Right lung (tissue), 2 donors: ENCODE measurements at regions not wholly inside any gene's neighbourhood (a gene's known extent, or its start where the extent isn't known, plus 50 kb on each side); places are given as distances from the start of the nearest gene placed in this dataset.
"Not testable (repeated sequence)": the region's sequence is repeated elsewhere in the genome, so short reads cannot be mapped to it uniquely, and the experiment has no call there.

Source experiments
- DNase-seq, 2 donors: peaks; one replicate each; pipeline ENCODE4 v3.0.0-alpha.2; 2013

DNA sequence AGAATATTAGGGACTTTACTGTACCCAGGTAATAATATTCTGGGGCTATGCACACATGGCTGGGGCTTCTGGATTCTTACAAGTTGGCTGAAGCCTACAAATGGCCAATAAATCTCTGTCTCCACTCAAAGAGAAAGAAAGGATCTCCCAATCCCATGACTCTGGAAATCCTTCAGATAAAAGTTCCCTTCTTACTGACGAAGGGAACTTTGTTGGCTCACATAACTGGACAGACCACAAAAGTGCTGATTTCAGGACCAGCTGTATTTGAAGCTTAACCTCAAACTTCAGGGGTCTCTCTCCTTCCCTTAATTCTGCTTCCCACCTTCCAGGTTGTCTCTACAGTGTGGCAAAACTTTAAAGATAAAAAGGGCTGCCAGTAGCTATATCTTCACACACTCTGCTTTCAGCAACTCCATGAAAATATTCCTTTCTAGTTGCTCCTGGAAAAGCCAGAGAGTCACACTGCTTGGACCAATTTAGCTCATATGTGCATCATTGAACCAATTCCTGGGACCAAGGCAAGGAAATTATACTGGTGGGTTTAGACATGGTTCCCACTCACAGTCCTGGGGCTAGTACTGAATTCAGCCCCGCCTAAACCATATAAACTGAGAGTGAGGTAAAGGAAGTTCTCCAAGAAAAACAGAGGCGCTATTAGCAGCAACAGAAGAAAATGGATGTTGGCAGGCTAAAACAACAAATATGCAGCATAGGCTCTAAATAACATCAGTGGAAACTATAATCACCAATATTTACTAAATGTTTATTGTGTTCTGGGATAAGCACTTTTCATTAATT lies 290.0 kb upstream of the GADL1 start:
- no peak for DNase-seq

DNA sequence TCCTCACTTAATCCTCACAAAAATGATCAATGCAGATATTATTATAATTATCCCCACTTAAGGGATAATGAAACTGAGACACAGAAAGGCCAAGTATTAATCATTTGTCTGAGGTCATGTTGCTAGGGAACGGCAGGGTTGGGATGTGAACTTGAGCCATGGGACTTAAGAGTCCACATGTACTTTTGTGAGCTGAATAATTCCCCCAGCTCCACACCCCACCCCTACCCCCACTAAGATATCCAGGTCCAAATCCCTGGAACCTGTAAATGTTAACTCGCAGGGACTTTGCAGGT lies 290.5 kb upstream of the GADL1 start:
- no peak for DNase-seq

DNA sequence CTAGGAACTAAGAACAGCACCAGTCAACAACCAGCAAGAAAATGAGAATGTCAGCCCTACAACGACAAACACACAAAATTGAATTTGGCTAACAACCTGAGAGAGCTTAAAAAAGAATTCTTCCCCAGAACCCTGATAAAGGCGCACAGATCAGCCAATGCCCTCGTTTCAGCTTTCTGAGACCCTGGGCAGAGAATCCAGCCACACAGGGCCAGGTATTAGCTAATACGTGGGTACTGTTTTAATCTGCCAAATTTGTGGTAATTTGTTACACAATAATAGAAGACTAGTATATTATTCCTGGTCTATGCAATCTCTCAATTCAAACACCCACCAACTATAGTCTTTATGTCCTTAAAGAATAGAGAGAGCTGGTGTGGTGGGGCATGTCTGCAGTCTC lies 291.6 kb upstream of the GADL1 start:
- no peak for DNase-seq

DNA sequence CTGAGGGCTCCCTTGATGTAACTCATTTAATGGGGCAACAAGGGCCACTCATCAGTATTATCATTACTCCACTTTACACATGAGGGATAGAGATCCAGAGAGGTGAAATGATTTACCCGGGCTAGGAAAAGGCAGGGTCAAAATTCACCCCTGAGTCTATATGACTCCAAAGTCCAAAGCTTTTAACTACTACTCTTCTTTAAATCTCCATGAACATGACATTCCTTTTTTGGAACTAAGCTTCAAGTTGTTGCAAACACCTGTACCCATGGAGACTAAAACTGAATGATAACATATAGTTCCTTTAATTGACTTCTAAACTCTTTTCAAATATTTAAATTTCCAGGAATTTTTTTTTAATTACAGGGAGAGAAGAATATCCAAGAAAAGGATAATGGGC lies 292.9 kb upstream of the GADL1 start:
- DNase-seq, result no peak

DNA sequence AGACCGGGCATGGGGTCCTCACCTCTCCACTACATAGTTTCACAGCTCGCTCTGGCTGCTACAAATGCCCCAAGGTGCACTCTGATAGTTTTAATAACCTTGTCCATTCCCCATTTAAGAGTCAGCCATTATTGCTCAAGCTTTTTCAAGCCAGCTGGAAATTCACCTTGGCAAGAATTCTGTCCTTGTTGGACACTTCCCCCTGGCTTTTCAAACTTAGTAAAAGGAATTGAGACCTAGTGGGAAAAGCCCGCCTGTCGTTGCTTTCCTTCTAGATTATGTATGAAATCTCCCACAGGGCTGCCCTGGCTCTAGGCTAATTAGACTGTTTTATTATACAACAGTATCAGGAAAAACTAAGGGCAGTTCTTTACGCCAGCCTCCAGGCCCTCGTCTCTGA lies 293.7 kb upstream of the GADL1 start:
- DNase-seq, result no peak

DNA sequence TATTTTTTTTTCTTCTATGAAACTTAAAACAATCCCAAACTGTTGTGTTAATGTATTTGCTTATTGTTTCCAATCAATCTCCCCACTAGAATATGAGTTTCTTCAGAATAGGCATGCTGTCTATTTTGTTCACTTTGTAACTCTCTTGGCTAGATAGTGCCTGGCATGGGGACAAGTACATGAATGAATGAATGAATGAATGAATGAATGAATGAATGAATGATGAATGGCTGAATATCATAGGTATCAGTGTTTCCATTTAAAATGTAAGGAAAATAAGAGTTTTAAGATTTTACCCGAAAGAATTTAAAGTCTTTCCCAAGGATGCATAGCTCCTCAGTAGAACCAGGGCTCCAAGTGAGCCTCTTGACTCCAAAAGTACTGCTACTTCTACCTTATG lies 294.9 kb upstream of the GADL1 start:
- no peak for DNase-seq

DNA sequence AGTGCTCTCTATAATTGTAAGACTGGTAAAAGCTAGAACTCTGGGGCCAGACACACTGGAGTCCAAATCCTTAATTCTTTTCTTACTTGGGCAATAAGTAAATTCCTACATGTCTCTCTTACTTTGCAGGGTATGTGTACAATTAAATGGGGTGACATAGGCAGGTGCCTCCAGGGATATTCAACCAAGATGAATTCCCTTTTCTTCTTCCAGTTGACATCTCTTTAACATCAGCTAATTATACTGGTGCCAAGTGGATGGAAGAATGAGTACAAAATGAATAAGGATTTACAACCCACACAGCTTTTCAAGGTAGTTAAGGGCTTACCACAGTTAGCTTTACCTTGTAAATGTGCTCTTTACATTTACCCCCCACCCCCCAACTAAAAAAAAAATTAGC lies 295.5 kb upstream of the GADL1 start:
- DNase-seq, result no peak

DNA sequence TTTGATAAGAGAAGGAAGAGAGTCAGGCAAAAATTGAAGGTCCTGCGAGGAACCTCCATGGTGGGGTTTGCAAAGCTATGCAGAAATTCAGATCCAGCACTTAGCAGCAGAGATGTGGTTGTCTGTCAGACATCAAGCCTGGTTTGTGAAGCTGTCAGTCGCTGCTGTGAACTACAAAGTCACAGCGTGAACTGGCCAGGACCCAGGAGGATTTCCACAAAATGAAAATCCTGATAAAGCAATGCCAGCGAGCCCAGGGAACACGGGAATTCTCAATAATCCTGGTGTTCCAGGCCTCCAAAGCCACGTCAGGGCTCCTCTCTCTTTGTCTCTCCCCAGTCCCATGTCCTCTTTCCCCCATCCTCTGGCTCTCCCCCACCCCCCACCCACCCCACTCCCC lies 296.9 kb upstream of the GADL1 start:
- DNase-seq, result no peak

DNA sequence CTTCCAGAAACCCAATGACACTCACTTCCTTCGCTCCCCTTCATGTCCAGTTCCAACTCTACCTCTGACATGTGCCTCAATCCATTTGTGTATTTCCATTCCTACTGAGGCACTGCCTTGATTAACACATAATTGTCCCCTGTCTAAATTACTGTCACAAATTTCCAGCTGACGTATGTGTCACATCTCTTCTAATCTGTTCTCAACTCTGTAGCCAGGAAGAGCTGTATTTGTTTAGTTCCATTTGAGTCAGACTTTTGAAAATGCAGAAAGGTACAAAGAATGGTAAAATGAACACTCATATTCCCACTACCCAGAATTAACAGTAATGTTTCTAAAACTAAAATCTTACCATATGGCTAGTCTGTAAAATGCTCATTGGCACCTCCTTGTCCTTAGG lies 299.0 kb upstream of the GADL1 start:
- DNase-seq, result no peak

DNA sequence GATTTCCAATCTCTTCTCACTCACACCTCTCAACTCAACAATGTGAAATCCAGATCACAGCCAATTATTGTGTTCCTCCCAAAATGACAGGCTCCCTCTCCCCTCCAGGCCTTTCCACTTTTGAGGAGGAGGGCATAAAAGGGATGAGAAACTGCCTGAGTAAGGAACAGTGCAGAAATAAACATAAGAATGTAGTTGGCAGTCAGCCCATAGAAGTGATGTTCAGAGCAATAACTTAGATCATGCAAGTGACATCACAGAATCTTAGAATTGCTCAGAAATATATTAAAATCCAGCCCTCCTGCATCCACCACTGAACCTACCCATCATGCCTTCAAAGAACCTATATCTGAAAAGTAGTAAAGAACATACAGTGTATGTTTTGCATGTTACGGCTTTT lies 299.4 kb upstream of the GADL1 start:
- DNase-seq, result no peak

DNA sequence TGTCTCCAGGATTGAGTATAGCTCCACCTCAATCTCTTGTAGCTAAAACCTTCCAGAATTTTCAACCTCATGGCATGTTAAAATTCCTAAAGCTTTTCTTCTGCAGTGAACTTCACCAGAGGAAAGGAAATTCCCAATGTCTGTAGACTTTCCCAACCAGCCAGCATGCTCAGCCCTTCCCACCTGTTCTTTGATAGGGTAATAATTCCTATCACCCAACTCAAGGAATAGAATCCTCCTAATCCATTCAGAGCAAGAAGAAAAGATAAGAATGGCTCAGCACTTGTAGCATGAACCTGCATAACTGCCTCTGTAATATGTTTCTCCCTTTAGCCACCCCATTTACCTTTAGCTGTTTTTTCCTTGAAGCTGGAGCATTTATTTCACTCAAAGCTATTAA lies 301.8 kb upstream of the GADL1 start:
- DNase-seq, result no peak

DNA sequence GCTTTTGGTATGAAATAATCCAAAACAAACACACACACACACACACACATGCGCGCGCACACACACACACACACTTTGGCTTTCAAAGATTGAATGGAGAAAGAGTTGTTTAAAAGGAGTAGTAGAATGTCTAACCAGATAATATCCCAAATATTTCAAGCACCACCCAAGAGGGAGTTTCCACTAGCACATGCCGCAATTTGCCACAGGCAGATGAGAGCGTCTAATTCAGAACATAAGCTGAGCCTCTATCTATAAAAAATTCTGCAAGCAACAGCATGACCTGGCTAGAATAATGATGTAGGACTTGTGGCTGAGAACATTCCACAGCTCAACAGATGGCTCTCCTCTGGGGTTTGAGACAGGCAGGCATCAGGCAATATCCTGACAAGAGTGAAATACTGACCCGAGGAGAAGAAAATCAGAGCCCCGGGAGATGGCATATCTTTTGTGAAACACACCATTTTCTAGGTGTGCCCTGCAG lies 302.5 kb upstream of the GADL1 start:
- DNase-seq, result no peak

DNA sequence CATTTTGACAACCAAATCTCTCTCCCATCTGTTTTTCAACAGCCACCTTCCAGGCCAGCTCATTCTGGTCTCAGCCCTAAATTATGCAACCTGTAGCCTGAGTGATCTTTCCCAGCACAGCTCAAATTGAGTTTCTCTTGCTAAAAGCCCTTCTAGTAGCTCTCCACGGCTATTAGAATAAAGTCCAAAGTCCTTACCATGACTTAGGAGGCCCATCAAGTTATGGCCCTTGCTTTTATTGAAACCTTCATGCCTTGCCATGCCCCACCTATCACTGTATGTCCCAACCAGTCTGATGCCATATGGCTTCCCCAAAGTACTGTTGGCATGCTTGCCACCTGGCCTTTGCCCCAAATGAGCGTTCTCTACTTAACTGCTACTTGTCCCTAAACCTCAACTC lies 303.5 kb upstream of the GADL1 start:
- DNase-seq, result no peak

DNA sequence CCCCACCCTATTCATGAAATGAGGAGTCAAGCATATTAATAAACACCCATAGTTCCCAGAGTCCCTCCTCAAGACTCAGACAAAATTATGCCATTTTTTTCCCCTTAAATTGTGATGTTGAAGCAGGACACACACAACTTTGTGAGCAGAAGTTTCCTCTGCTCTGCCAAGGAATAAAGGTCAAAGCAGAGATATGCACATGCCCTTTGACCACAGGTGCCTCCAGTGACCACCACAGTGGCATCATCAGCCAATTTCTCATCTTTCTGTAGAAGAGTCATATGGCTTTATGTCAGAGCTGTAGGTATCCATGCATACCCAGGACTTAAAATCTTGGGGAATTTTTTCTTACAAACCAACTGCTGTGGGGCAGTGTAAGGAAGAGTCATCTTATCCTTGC lies 304.4 kb upstream of the GADL1 start:
- no peak for DNase-seq

DNA sequence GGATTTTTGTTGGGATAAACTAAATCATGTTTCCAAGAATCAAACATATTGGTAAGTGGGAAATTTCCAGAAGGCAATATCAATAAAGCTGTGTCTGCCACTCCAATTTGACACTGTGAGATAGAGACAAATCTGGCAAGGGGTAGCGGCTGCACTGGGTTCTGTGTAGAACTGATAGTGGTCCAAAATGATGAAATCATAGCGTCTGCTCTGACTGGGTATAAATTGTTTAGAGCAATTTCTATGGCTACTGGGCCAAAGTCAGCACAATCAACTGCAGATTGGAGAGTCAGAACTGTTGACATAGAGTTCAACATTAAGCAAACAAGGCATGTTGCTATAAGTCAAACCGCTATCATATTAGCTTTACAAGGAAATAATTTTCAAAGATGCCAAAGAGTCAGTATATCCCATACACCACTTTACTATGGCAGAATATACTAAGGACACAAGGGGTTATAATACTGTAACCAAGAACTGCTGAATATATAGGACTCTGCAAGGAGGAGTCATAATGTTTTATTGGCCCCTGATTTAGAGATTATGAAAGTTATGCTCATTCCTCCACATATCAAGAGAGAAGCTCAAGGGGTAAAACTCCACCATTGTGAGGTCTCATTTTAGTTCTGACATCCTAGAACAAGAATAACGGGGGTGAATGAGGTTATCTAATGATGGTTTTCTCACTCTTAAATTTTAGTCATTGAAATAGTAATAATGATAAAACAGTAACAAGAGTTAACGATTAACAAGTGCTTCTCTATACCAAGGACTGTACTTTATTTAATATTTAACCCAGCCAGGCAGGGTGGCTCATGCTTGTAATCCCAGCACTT lies 309.7 kb upstream of the GADL1 start:
- no peak for DNase-seq

DNA sequence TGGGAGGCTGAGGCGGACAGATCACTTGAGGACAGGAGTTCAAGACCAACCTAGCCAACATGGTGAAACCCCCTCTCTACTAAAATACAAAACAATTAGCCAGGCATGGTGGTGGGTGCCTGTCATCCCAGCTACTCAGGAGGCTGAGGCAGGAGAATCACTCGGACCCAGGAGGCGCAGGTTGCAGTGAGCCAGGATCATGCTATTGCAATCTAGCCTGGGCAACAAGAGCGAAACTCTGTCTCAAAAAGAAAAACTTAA lies 310.3 kb upstream of the GADL1 start:
- not testable (repeated sequence) for DNase-seq

DNA sequence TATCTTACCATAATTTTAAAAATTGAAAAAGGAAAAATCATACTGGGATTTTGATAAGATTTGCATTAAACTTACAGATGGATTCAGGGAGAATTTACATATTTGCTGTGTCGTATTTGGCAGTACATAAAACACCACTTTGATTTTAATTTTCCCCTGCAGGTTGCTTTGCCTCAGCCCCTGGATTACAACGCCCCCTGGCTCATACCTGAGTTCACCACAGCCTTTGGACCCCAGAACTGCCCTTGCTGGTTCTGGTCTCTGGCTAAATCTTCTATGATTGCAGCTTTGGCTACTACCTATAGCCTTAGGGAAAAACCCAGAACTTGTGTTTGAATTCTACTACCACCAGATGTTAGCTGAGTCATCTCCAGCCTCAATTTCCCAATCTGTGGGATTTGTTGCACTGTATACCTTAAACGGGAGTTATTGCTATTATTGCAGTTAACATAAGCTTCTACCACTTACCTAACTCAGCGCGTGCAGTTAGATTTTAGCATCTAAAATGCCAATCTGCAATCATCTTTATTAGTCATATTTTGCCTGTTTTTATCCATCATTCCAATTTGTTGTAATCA lies 315.7 kb upstream of the GADL1 start:
- no peak for DNase-seq

DNA sequence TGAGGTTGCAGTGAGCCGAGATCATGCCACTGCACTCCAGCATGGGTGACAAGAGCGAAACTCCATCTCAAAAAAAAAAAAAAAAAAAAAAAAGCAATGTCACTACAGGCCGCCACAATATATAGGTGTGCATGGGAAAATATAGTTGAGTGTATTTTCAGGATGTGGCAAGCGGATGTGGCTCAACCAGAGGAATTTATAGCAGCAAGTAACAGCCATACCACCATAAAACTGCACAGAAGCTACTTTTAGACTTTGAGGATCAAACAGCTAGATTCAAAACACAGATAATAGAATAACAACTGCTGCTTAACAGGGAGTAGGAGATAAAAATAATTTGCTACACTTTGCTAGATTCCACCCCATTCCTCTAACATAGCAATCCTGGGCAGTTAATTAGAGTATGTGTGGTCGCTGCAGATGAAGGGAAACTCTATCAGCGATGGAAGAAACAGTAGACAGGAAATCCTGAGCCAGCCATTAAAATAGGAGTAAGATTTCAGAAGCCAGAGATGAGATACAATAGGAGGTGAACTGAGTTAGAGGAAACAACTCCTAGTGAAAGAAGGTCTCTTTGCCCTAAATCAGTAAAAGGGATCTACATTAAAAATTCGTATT lies 318.7 kb upstream of the STT3B start:
- DNase-seq, result no peak

DNA sequence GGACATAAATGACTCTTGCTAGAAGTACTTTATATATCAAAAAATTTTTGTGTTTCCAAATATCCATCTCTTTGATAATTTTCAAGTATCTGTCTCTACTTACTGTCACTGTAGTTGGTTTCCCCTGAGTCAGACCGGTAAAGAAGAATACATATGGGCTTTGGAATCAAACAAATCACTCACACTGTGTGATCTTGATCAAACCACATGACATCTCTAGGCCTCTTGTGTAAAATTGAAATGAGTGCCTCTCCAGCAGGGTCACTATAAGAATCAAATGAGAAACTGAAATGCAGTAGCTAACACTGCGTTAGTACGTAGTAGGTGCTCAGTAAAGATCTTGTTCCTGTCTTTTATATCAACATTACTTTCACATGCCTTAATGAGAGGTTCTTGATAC lies 314.6 kb upstream of the STT3B start:
- DNase-seq, result no peak

DNA sequence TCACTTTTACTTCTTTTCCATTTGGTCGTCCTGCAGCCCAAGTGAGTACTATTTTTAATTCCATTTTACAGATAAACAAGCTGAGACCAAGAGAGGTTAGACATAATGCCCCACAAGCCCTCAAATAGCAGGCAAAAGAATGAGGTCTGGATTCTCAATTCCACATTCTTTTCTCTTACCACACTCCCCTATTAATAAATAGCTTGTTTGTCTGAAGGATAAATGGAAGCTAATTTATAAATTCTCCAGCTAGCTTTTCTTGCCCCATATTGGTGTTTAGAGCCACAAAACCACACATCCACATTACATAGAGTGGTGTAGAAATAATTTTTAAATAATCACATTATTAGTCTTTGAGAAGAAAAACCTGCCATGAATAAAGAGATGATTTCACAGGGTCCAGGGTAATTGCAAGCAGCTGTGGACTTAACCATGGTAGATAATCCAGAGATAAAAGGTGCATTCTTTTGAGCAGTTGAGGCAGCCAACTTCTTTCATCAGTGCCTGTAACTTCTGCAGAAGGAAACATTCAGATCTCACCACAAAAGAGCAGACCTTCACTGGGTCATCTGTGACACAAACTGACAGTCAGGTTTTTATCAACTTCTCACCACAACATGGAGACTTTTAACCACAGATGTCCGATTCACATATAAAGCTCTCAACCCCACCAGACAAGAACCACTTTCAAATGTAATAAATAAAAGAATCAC lies 313.4 kb upstream of the STT3B start:
- DNase-seq, result no peak

DNA sequence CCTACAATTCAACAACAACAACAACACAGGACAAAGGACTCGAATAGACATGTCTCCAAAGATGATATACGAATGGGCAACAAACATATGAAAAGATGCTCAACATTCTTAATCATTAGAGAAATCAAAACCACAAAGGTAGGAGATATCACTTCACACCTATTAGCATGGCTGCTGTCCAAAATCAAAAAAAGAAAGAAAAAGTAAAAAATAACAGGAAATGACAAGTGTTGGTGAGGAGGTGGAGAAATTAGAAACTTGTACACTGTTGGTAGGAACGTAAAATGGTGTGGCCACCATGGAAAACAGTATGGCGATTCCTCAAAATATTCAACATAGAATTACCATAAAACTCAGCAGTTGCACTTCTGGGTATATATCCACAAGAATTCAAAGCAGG lies 312.3 kb upstream of the STT3B start:
- DNase-seq, result no peak

DNA sequence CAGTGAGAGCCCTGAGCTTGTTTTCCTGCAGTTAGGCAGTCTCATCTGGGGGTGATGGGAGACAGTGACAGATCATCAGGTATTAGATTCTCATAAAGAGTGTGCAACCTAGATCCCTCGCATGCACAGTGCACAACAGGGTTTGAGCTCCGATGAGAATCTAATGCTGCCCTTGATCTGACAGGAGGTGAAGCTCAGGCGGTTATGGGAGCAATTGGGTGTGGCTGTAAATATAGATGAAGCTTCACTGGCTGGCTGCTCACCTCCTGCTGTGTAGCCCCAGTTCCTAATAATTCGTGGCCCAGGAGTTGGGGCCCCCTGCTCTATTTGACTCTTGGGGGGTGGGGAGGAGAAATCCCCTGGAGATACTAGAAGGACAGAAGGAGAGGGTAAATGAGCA lies 309.4 kb upstream of the STT3B start:
- DNase-seq, result no peak
